HL-60 (cell line): ENCODE measurements at regions not wholly inside any gene's neighbourhood (a gene's known extent, or its start where the extent isn't known, plus 50 kb on each side); places are given as distances from the start of the nearest gene placed in this dataset.

ENCODE experiments used
- CTCF ChIP-seq: IDR thresholded peaks from one replicate; pipeline ENCODE4 v1.5.1; 2011; ENCODE audit warnings: low read length, control low read depth, inconsistent platforms; ENCODE audit not compliant: insufficient read depth
- GABPA ChIP-seq: IDR thresholded peaks from 2 replicates; pipeline ENCODE4 v1.6.1; 2012; ENCODE audit warnings: low read depth
- POLR2AphosphoS5 ChIP-seq: IDR thresholded peaks from 2 replicates; pipeline ENCODE4 v1.6.1; 2012; ENCODE audit warnings: low read depth
- TF ChIP-seq, protein P1 (sequence below): IDR thresholded peaks from 2 replicates; pipeline ENCODE4 v1.6.1; 2012; ENCODE audit warnings: low read depth; ENCODE audit not compliant: insufficient replicate concordance

- TF ChIP-seq CTCF, result no peak
- TF ChIP-seq POLR2AphosphoS5, result no peak
- TF ChIP-seq, protein P1, sequence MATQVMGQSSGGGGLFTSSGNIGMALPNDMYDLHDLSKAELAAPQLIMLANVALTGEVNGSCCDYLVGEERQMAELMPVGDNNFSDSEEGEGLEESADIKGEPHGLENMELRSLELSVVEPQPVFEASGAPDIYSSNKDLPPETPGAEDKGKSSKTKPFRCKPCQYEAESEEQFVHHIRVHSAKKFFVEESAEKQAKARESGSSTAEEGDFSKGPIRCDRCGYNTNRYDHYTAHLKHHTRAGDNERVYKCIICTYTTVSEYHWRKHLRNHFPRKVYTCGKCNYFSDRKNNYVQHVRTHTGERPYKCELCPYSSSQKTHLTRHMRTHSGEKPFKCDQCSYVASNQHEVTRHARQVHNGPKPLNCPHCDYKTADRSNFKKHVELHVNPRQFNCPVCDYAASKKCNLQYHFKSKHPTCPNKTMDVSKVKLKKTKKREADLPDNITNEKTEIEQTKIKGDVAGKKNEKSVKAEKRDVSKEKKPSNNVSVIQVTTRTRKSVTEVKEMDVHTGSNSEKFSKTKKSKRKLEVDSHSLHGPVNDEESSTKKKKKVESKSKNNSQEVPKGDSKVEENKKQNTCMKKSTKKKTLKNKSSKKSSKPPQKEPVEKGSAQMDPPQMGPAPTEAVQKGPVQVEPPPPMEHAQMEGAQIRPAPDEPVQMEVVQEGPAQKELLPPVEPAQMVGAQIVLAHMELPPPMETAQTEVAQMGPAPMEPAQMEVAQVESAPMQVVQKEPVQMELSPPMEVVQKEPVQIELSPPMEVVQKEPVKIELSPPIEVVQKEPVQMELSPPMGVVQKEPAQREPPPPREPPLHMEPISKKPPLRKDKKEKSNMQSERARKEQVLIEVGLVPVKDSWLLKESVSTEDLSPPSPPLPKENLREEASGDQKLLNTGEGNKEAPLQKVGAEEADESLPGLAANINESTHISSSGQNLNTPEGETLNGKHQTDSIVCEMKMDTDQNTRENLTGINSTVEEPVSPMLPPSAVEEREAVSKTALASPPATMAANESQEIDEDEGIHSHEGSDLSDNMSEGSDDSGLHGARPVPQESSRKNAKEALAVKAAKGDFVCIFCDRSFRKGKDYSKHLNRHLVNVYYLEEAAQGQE, result no peak
- no peak for TF ChIP-seq GABPA
Observed at GRCh38 chr1:191551019-191551418, 607.2 kb upstream of the RGS18 start.
